ENCODE measurements at regions not wholly inside any gene's neighbourhood (a gene's known extent, or its start where the extent isn't known, plus 50 kb on each side); places are given as distances from the start of the nearest gene placed in this dataset.
A peak's percentile ranks its signal among the peaks of the same experiment; 100 is the strongest.

- Histone ChIP-seq H3K4me1 (ENCODE audit: control insufficient read depth, extremely low read depth, insufficient read depth, low read length) (no peaks in the 10 kb centered on the region), H3K9me3 (replicated peaks; ENCODE audit: control insufficient read depth, insufficient read depth, low read length) (no peaks in the 10 kb centered on the region), H3K9ac (replicated peaks; ENCODE audit: extremely low read depth, insufficient read depth, low read length) (no peak overlapping the region), H3K27ac (ENCODE audit: insufficient read depth, low read depth, low read length) (no peak overlapping the region), H3K4me3 (replicated peaks in 1 of 3; ENCODE audit: insufficient read depth in 1 of 3, low read depth in 1 of 3, low read length in 3 of 3) (no peak overlapping the region), H2AFZ (ENCODE audit: low read depth, low read length) (no peak overlapping the region), H3K9me1 (replicated peaks; ENCODE audit: control insufficient read depth, extremely low read depth, insufficient read depth, low read length) (no peaks in the 10 kb centered on the region), H3K4me2 (ENCODE audit: insufficient read depth, low read length) (no peak overlapping the region), H3K79me2 (ENCODE audit: control insufficient read depth, insufficient read depth, low read length) (no peaks in the 10 kb centered on the region), H3K27me3 (ENCODE audit: control insufficient read depth in 2 of 2, insufficient read depth in 2 of 2, low read length in 2 of 2) (no peaks in the 10 kb centered on the region), H3K36me3 (ENCODE audit: control insufficient read depth in 2 of 2, extremely low read depth in 1 of 2, insufficient read depth in 2 of 2, low read length in 2 of 2) (no peaks in the 10 kb centered on the region), H4K20me1 (replicated peaks; ENCODE audit: control insufficient read depth, extremely low read depth, insufficient read depth, low read length) (no peaks in the 10 kb centered on the region)
- no peak for TF ChIP-seq FOS (IDR thresholded peaks at IDR 0.05; ENCODE audit: borderline replicate concordance, insufficient read depth, low read length)
- TF ChIP-seq JUN (IDR thresholded peaks at IDR 0.05; ENCODE audit: borderline replicate concordance, insufficient read depth, insufficient read length, low read depth), result no peak
- no peak for TF ChIP-seq CTCF (IDR thresholded peaks at IDR 0.05; ENCODE audit: extremely low read depth in 1 of 2, insufficient read depth in 1 of 2, low read depth in 1 of 2, low read length in 2 of 2)
- intact Hi-C loops (cut with micrococcal nuclease), result no loop called here
- ChIA-PET CTCF (interaction anchor here (0.9 to 3.4 kb wide), 2 partner anchors 17 to 31 kb away, joined by 3 to 14 read pairs; no protein-coding TSS in a partner anchor), POLR2A (no interaction called here)
- no TSS peak for BruUV-seq (replicated peaks)
- dilution Hi-C loops (cut with MboI; ENCODE audit: extremely low pct_ligation_motif_present, low sequenced_read_pairs), result no loop called here
- FAIRE-seq, result no peak
- DNase-seq (ENCODE audit: low read depth, low spot score), result no peak
Observed at GRCh38 chr5:33283243-33283642, 157.5 kb upstream of the TARS1 start.

- DNase-seq (ENCODE audit: low read depth, low spot score), result no peak
- Histone ChIP-seq H3K9me1 (replicated peaks; ENCODE audit: control insufficient read depth, extremely low read depth, insufficient read depth, low read length) (no peaks in the 10 kb centered on the region), H4K20me1 (replicated peaks; ENCODE audit: control insufficient read depth, extremely low read depth, insufficient read depth, low read length) (no peaks in the 10 kb centered on the region), H3K27me3 (ENCODE audit: control insufficient read depth in 2 of 2, insufficient read depth in 2 of 2, low read length in 2 of 2) (no peaks in the 10 kb centered on the region), H3K27ac (ENCODE audit: insufficient read depth, low read depth, low read length) (no peak overlapping the region), H3K36me3 (ENCODE audit: control insufficient read depth in 2 of 2, extremely low read depth in 1 of 2, insufficient read depth in 2 of 2, low read length in 2 of 2) (no peaks in the 10 kb centered on the region), H2AFZ (ENCODE audit: low read depth, low read length) (peak overlapping the region; percentile 7), H3K4me1 (ENCODE audit: control insufficient read depth, extremely low read depth, insufficient read depth, low read length) (no peaks in the 10 kb centered on the region), H3K4me2 (ENCODE audit: insufficient read depth, low read length) (no peak overlapping the region), H3K9me3 (replicated peaks; ENCODE audit: control insufficient read depth, insufficient read depth, low read length) (no peaks in the 10 kb centered on the region), H3K79me2 (ENCODE audit: control insufficient read depth, insufficient read depth, low read length) (no peaks in the 10 kb centered on the region), H3K9ac (replicated peaks; ENCODE audit: extremely low read depth, insufficient read depth, low read length) (no peak overlapping the region), H3K4me3 (replicated peaks in 1 of 3; ENCODE audit: insufficient read depth in 1 of 3, low read depth in 1 of 3, low read length in 3 of 3) (no peak overlapping the region)
- POLR2A ChIA-PET, result no interaction called here
- no peak for FAIRE-seq
- BruUV-seq (replicated peaks), result no TSS peak
- dilution Hi-C loops (cut with MboI; ENCODE audit: extremely low pct_ligation_motif_present, low sequenced_read_pairs) (no loop called here), intact Hi-C loops (cut with micrococcal nuclease) (no loop called here)
- no peak for TF ChIP-seq POLR2AphosphoS5 (IDR thresholded peaks at IDR 0.05; ENCODE audit: insufficient read depth, low read depth, low read length)
- TF ChIP-seq POLR2A (IDR thresholded peaks at IDR 0.05; ENCODE audit: low read depth, low read length), result no peak
- TF ChIP-seq MYC (IDR thresholded peaks at IDR 0.05; ENCODE audit: low read depth, low read length), result no peak
- TF ChIP-seq EZH2 (IDR thresholded peaks at IDR 0.05; ENCODE audit: borderline replicate concordance, low read depth, low read length, severe bottlenecking), result no peak
- TF ChIP-seq JUN (IDR thresholded peaks at IDR 0.05; ENCODE audit: borderline replicate concordance, insufficient read depth, insufficient read length, low read depth), result no peak
- no peak for TF ChIP-seq GATA2 (IDR thresholded peaks at IDR 0.05; ENCODE audit: insufficient read depth, insufficient read length, low read depth, low read length)
- no peak for TF ChIP-seq FOS (IDR thresholded peaks at IDR 0.05; ENCODE audit: borderline replicate concordance, insufficient read depth, low read length)
- no peak for TF ChIP-seq MAX (IDR thresholded peaks at IDR 0.05; ENCODE audit: insufficient read depth, insufficient read length)
- no peak for TF ChIP-seq CTCF (IDR thresholded peaks at IDR 0.05; ENCODE audit: extremely low read depth in 1 of 2, insufficient read depth in 1 of 2, low read depth in 1 of 2, low read length in 2 of 2)
- CTCF ChIA-PET, result interaction anchor here (1.1 to 3.4 kb wide), 2 partner anchors 15 to 24 kb away, joined by 3 to 14 read pairs; no protein-coding TSS in a partner anchor
Observed at GRCh38 chr5:33284681-33285080, 156.1 kb upstream of the TARS1 start.

Measured in endothelial cell of umbilical vein (primary cell).